Esophagus muscularis mucosa (tissue), 3 donors: ENCODE measurements at regions not wholly inside any gene's neighbourhood (a gene's known extent, or its start where the extent isn't known, plus 50 kb on each side); places are given as distances from the start of the nearest gene placed in this dataset.

ENCODE experiments used
- CTCF ChIP-seq, 3 experiments: fragments of 200-600 bp in 2 of 3; fragments of 450-650 bp in 1 of 3; sonication (generic) in 2 of 3; IDR thresholded peaks; one replicate each; pipeline ENCODE4 v1.5.1; 2017 to 2019; ENCODE audit warnings: antibody characterized with exemption in 3 of 3, mild to moderate bottlenecking in 2 of 3, moderate library complexity in 1 of 3
- POLR2A ChIP-seq: fragments of 450-650 bp; IDR thresholded peaks from one replicate; pipeline ENCODE4 v1.6.1; 2017; ENCODE audit warnings: antibody characterized with exemption, moderate library complexity, mild to moderate bottlenecking, low read depth
- POLR2AphosphoS5 ChIP-seq, 2 donors: sonication (generic); formaldehyde crosslinking; IDR thresholded peaks; one replicate each; pipeline ENCODE4 v1.6.1; 2017; ENCODE audit warnings: antibody characterized with exemption in 2 of 2

- TF ChIP-seq CTCF (IDR thresholded peaks at IDR 0.05) (no peak), POLR2A (no peak), POLR2AphosphoS5 (IDR thresholded peaks at IDR 0.05) (no peak)
Observed at GRCh38 chr13:80529734-80530133, 188.8 kb upstream of the SPRY2 start.
